ENCODE measurements at regions not wholly inside any gene's neighbourhood (a gene's known extent, or its start where the extent isn't known, plus 50 kb on each side); places are given as distances from the start of the nearest gene placed in this dataset.

- TF ChIP-seq POLR2AphosphoS5 (IDR thresholded peaks at IDR 0.05) = no peak
- no peak for TF ChIP-seq EP300 (IDR thresholded peaks at IDR 0.05)
- TF ChIP-seq, protein P1, sequence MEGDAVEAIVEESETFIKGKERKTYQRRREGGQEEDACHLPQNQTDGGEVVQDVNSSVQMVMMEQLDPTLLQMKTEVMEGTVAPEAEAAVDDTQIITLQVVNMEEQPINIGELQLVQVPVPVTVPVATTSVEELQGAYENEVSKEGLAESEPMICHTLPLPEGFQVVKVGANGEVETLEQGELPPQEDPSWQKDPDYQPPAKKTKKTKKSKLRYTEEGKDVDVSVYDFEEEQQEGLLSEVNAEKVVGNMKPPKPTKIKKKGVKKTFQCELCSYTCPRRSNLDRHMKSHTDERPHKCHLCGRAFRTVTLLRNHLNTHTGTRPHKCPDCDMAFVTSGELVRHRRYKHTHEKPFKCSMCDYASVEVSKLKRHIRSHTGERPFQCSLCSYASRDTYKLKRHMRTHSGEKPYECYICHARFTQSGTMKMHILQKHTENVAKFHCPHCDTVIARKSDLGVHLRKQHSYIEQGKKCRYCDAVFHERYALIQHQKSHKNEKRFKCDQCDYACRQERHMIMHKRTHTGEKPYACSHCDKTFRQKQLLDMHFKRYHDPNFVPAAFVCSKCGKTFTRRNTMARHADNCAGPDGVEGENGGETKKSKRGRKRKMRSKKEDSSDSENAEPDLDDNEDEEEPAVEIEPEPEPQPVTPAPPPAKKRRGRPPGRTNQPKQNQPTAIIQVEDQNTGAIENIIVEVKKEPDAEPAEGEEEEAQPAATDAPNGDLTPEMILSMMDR (IDR thresholded peaks at IDR 0.05) = no peak
- no peak for TF ChIP-seq POLR2A (IDR thresholded peaks at IDR 0.05)
Observed at GRCh38 chr5:40270274-40270845, 409.4 kb upstream of the PTGER4 start.
